T-helper 2 cell (primary cell): ENCODE measurements at regions not wholly inside any gene's neighbourhood (a gene's known extent, or its start where the extent isn't known, plus 50 kb on each side); places are given as distances from the start of the nearest gene placed in this dataset.

Experiments used
- DNase-seq, 5 experiments: peaks; one replicate each; pipeline versions ENCODE4 v3.0.0 to v3.0.0-alpha.2; 2012 to 2022

- no peak for DNase-seq
Observed at GRCh38 chr1:208600456-208601190, 356.4 kb upstream of the PLXNA2 start.

- DNase-seq: no peak
Observed at GRCh38 chr1:208601561-208601960, 357.4 kb upstream of the PLXNA2 start.

- no peak for DNase-seq
Observed at GRCh38 chr1:208603721-208604120, 359.5 kb upstream of the PLXNA2 start.

GRCh38 chr1:208604295-208604694 is 360.1 kb upstream of the PLXNA2 start:
- DNase-seq: peak in 1 of 5 experiments; percentile 75

- DNase-seq: no peak
Observed at GRCh38 chr1:208606959-208607358, 362.8 kb upstream of the PLXNA2 start.

GRCh38 chr1:208607616-208608015 is 363.4 kb upstream of the PLXNA2 start:
- no peak for DNase-seq

GRCh38 chr1:208614610-208615009 is 370.4 kb upstream of the PLXNA2 start:
- no peak for DNase-seq

GRCh38 chr1:208615371-208615770 is 371.2 kb upstream of the PLXNA2 start:
- DNase-seq: no peak

GRCh38 chr1:208616776-208617175 is 372.6 kb upstream of the PLXNA2 start:
- no peak for DNase-seq

GRCh38 chr1:208628022-208628914 is 384.1 kb upstream of the PLXNA2 start:
- DNase-seq: no peak

GRCh38 chr1:208631092-208631491 is 386.9 kb upstream of the PLXNA2 start:
- no peak for DNase-seq

- no peak for DNase-seq
Observed at GRCh38 chr1:208631506-208631905, 387.3 kb upstream of the PLXNA2 start.

GRCh38 chr1:208634346-208635140 is 390.4 kb upstream of the PLXNA2 start:
- no peak for DNase-seq

- no peak for DNase-seq
Observed at GRCh38 chr1:208637181-208637580, 393.0 kb upstream of the PLXNA2 start.

GRCh38 chr1:208639382-208639781 is 395.2 kb upstream of the PLXNA2 start:
- no peak for DNase-seq

GRCh38 chr1:208640295-208640694 is 396.1 kb upstream of the PLXNA2 start:
- DNase-seq: no peak

- DNase-seq: no peak
Observed at GRCh38 chr1:208641579-208642280, 397.5 kb upstream of the PLXNA2 start.

- DNase-seq: no peak
Observed at GRCh38 chr1:208643005-208643597, 398.9 kb upstream of the PLXNA2 start.

- DNase-seq: no peak
Observed at GRCh38 chr1:208644401-208645160, 400.4 kb upstream of the PLXNA2 start.

- no peak for DNase-seq
Observed at GRCh38 chr1:208646431-208646830, 402.2 kb upstream of the PLXNA2 start.

GRCh38 chr1:208648146-208648545 is 404.0 kb upstream of the PLXNA2 start:
- DNase-seq: no peak
